ENCODE measurements at regions not wholly inside any gene's neighbourhood (a gene's known extent, or its start where the extent isn't known, plus 50 kb on each side); places are given as distances from the start of the nearest gene placed in this dataset.

DNA sequence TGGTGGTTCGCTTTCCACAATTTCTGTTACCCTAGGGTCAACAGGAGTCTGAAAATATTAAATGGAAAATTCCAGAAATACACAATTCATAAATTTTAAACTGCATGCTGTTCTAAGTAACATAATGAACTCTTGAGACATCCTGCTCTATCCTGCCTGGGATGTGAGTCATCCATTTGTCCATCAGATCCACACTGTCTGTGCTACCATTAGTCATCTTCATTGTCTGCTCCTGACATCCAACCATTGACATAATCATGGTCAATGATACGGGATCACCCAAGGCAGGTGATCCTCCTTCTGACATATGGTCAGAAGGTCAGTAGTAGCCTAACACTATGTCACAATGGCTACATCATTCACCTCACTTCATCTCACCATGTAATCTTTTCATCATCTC is 276.7 kb upstream of the KIF2A start:
- no peak for TF ChIP-seq EZH2 (optimal IDR thresholded peaks at IDR 0.05; ENCODE audit: low read depth, low read length)
- no peak for TF ChIP-seq EZH2phosphoT487 (IDR thresholded peaks at IDR 0.05; ENCODE audit: low read length)
